ENCODE measurements at regions not wholly inside any gene's neighbourhood (a gene's known extent, or its start where the extent isn't known, plus 50 kb on each side); places are given as distances from the start of the nearest gene placed in this dataset.

DNA sequence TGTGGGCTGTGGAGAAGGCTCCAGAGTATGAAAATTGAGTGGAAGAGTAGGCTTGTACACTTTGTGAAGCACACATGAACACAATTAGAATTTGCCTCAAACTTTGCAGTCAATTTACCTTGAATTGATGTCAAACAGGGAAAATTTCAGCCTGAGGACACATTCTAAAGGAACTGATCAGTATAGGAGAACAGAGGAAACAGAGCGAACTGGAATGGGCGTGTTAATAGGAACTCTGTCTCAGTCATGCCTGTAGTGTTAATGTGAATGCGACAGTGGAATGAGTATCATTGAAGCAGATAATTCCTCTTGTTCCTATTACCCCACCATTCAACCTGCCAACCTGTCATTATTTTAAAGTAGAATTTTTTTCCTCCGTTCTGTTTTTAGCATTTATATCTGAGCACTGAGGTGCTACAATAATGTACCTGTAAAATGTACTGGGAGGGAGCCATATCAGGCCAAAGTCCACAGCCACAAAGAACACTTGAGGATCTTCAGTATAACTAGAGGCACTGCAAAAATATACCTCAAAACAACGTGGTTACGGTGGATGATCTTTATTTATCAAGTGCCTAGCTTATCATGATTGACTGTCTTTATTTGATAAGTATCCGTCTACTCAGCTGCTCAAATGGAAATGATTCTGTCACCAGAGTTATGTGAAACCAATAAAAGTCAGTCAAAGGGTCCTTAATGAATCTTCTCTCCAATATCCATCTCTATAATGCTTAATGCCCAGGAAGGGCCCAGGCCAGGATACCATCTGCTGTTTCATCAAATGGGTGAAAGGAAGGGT, 125.3 kb upstream of the STMND1 start:
- DNase-seq (ENCODE audit: low spot score): no peak

DNA sequence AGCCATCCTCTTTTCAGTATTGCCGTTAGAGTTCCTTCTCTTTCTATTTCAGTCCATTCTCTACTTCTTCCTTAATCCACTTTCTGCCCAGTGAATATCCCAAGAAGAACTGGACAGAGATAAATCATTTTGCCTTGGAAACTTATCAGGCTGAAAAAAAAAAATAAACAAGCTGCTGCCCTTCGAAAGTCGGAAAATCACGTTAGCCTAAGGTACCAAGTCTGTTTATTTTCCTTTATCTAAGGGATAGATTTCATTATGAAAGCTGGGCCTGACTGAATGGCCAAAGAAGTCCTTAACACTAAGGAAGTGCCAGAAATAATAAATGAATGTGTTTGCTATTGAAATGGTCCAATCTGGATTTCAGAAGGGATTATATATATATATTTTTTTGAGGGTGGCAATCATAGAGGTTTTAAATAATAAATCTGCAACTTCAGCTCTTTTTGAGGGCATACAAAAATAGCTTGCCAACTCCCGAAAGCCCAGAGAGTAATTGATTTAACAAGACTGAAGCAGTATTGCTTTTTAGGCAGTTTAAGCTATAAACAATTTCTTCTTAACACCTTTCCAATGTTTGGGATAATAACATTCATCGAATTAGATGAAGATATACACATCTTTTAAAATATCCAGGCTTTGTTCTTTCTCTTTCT, 127.0 kb upstream of the STMND1 start:
- DNase-seq (ENCODE audit: low spot score): no peak

DNA sequence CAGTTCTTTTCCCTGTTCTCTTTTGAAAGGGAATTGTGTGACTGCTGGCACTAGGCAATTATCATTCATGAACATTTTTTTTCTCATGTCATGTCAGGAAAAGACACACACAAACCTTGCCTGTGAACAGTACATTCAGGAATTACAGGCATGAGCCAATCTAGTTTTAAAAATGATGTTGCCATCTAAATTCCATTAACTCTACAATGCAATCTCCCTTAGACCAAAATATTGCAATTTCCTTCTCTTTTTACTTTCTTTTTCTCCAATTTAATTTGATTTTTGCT, 127.5 kb upstream of the STMND1 start:
- DNase-seq (ENCODE audit: low spot score): no peak

- no peak for DNase-seq (ENCODE audit: low spot score)
Observed at GRCh38 chr6:16973545-16974386, 128.1 kb upstream of the STMND1 start.

GRCh38 chr6:16973051-16973450, 128.8 kb upstream of the STMND1 start:
- DNase-seq (ENCODE audit: low spot score): no peak

GRCh38 chr6:16972535-16972934, 129.3 kb upstream of the STMND1 start:
- no peak for DNase-seq (ENCODE audit: low spot score)

GRCh38 chr6:16969699-16970655, 131.9 kb upstream of the STMND1 start:
- no peak for DNase-seq (ENCODE audit: low spot score)

- DNase-seq (ENCODE audit: low spot score): no peak
Observed at GRCh38 chr6:16968101-16968500, 133.7 kb upstream of the STMND1 start.

DNA sequence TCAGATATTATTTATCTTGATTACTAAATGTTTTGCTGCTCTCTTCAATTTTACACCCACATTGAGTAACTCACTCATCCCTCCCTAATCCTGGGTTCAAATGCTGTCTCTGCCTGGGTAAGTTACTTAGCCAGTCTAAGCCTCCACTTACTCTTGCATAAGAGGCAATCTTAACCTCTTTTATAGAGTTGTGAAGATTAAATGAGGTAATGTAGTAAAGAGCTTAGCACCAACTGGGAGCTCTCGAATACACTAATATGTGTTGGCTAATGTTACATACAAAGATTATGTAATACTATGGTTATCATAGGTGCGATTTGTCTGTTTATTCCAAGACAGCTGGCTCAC, 134.4 kb upstream of the STMND1 start:
- DNase-seq (ENCODE audit: low spot score): no peak

DNA sequence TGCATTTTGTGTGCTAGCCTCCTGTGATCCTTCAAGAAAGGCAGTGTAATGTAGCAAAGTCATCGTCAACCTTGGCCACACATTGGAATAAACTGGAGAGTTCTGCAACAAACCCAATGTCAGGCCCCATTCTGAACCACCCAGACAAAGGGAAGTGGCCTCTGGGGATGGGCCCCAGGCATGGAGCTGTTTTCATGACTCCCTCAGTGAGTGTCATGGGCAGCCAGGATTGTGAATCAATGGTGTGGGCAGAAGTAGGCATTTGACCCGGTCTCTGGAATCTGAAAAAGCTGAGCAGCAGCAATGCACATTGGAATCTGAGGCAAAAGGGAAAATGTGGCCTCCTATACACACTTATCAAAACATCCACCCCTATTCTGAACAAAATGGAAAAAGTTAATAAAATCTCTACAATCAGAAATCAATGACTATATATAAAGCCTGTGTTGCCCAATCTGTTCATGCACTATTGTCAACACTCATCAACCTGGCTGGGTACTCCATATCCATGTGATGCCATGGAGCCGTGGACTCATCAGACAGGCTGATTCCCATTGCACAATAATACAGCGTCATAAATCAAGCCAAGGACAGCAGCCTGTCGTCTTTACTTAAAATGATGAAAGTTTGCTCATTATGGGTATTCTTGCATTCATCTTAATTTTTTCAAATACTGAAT, 134.9 kb upstream of the STMND1 start:
- DNase-seq (ENCODE audit: low spot score): peak; percentile 6

DNA sequence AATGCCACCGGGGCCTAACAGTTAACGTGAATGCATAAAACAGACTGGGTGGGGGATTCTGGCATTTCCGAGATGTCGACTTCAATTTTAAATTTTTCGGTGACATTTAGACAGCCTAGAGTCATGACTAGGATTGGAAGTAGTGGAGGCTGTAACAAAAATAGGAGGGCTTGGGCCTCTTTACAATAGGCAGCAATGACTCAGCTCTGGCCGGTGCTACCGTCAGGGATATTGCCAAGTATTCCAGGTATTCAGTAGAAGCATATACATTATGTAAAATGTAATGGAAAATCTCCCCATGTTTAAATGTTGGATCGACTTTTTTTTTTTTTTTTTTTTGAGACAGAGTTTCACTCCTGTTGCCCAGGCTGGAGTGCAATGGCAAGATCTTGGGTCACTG, 136.2 kb upstream of the STMND1 start:
- no peak for DNase-seq (ENCODE audit: low spot score)

GRCh38 chr6:16964553-16965499, 137.0 kb upstream of the STMND1 start:
- peak; percentile 69 for DNase-seq (ENCODE audit: low spot score)

- DNase-seq (ENCODE audit: low spot score): no peak
Observed at GRCh38 chr6:16961577-16961976, 140.3 kb upstream of the STMND1 start.

GRCh38 chr6:16959789-16960188, 142.1 kb upstream of the STMND1 start:
- DNase-seq (ENCODE audit: low spot score): no peak

DNA sequence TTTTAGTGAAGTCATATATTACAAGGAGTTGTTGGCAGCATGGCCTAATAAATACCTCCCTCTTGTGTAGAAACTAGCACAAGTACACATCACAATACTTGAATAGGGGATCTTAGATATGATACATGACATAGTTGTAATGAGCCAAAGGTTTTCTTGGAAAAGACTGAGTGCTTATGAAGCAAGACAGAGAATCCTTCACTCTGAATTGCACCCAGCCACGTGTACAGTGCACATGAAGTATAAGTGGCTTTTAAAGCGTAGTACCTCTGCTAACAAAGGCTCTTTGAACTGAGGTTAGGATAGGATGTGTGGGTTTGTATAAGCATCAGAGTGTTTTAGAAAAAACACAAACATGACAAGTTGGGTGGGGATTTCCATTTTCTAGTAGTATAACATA, 145.5 kb upstream of the STMND1 start:
- DNase-seq (ENCODE audit: low spot score): no peak

DNA sequence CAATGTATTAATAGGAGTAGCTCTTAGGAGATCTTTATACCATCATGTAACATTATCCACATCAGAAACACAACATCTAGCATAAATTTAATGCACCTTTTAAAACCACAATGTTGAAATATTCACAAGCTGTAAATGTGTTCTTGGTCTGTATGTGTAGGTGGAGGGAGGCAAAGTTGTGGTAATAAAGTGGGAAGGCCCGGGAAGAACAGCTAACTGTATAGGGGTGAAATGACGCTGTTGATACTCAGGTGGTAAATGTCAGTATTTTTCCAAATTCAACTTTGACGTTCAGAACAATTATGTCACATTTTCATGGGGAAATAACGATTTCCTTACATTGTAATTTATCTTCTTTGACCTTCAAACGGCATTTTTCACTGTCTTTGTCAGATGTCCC, 146.0 kb upstream of the STMND1 start:
- DNase-seq (ENCODE audit: low spot score): no peak

DNA sequence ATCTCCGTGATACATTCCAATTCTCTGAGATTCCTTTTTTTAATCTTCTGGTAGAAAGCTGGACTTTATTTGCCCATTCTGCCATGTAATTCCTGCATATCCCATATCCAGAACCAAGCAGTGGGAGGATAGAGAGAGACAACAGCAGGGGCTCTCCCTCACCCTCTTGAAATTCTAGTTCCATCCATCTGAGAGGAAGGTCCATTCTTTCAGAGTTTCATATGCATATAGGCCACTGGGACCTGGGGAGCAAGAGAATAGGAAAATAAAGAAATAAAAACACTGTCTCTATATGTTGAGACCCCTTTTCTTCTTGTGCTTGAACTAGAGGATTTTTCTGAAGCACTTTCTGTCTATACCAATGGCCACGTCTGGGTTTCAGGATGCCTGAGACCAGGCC, 147.9 kb upstream of the STMND1 start:
- no peak for DNase-seq (ENCODE audit: low spot score)

GRCh38 chr6:16953446-16953845, 148.4 kb upstream of the STMND1 start:
- no peak for DNase-seq (ENCODE audit: low spot score)

- no peak for DNase-seq (ENCODE audit: low spot score)
Observed at GRCh38 chr6:16950825-16951495, 150.9 kb upstream of the STMND1 start.

DNA sequence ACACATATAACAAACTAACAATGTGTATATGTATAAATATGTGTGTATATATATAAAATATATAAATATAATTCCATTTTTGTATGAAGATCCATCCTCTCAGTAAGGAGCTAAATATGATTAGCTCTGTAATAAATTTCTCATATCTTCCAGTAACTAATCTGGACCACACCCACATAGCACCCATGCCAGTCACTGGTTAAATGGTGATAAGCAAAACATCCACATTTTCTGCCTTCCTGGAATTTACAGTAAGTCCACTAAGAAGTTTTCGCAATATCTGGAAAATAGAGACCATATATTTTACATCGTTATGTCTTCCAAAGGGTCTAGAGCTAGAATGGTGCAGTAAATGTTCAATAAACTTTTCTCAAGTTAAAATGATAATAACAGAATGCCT, 151.5 kb upstream of the STMND1 start:
- DNase-seq (ENCODE audit: low spot score): no peak

Measured in kidney tubule cell (primary cell).